DND-41 (cell line): ENCODE measurements at regions not wholly inside any gene's neighbourhood (a gene's known extent, or its start where the extent isn't known, plus 50 kb on each side); places are given as distances from the start of the nearest gene placed in this dataset.

Source experiments
- ATAC-seq: fragments of 200-7000 bp; cut with Tn5 transposase; 3 replicates; pipeline ENCODE4 v1.9.1; 2021; ENCODE audit warnings: low read depth; ENCODE audit not compliant: insufficient read depth
- DNase-seq: peaks from one replicate; pipeline ENCODE4 v3.0.0-alpha.2; 2020
- H2AFZ ChIP-seq: 2 replicates; pipeline ENCODE4 v1.6.0; 2012; ENCODE audit warnings: low read depth, low read length
- H3K27ac ChIP-seq: 2 replicates; pipeline ENCODE4 v1.5.1; 2012; ENCODE audit warnings: low read length, inconsistent platforms
- H3K27me3 ChIP-seq: fragments of 200-600 bp; sonication (generic); 2 replicates; pipeline ENCODE4 v1.6.0; 2012; ENCODE audit warnings: low read length, mild to moderate bottlenecking, inconsistent platforms; ENCODE audit not compliant: insufficient read depth, poor library complexity
- H3K36me3 ChIP-seq: 2 replicates; pipeline ENCODE4 v1.5.1; 2012; ENCODE audit warnings: low read length, inconsistent platforms; ENCODE audit not compliant: insufficient read depth
- H3K4me1 ChIP-seq: 2 replicates; pipeline ENCODE4 v1.5.1; 2012; ENCODE audit warnings: mild to moderate bottlenecking, low read length; ENCODE audit not compliant: insufficient read depth
- H3K4me2 ChIP-seq: 2 replicates; pipeline ENCODE4 v1.6.0; 2012; ENCODE audit warnings: mild to moderate bottlenecking, moderate library complexity, low read length, inconsistent platforms; ENCODE audit not compliant: insufficient read depth
- H3K4me3 ChIP-seq, 2 experiments: fragments of 200-600 bp in 1 of 2; shearing (Covaris generic) in 1 of 2; 2 replicates each; pipeline ENCODE4 v1.5.1; 2012 to 2016; ENCODE audit warnings: inconsistent platforms in 2 of 2, low read length in 2 of 2, mild to moderate bottlenecking in 2 of 2, low read depth in 1 of 2, moderate library complexity in 1 of 2
- H3K79me2 ChIP-seq: 2 replicates; pipeline ENCODE4 v1.6.0; 2012; ENCODE audit warnings: low read length, inconsistent platforms; ENCODE audit not compliant: insufficient read depth
- H3K9ac ChIP-seq: 2 replicates; pipeline ENCODE4 v1.6.0; 2012; ENCODE audit warnings: low read depth, mild to moderate bottlenecking, inconsistent platforms, low read length, moderate library complexity
- H3K9me3 ChIP-seq: 2 replicates; pipeline ENCODE4 v1.5.1; 2012; ENCODE audit warnings: low read length, moderate library complexity, mild to moderate bottlenecking, inconsistent platforms; ENCODE audit not compliant: insufficient read depth, severe bottlenecking
- H4K20me1 ChIP-seq: 2 replicates; pipeline ENCODE4 v1.6.0; 2012; ENCODE audit warnings: low read length; ENCODE audit not compliant: insufficient read depth
- CTCF ChIP-seq: IDR thresholded peaks from 2 replicates; pipeline ENCODE4 v1.5.1; 2012; ENCODE audit warnings: borderline replicate concordance, low read length, moderate library complexity, mild to moderate bottlenecking; ENCODE audit not compliant: poor library complexity, severe bottlenecking; ENCODE audit errors: extremely low read depth
- EZH2 ChIP-seq: IDR thresholded peaks from 3 replicates; pipeline ENCODE4 v1.6.1; 2012; ENCODE audit warnings: borderline replicate concordance, low read depth, mild to moderate bottlenecking, moderate library complexity, low read length, inconsistent platforms; ENCODE audit not compliant: severe bottlenecking

- H4K20me1 ChIP-seq: no peaks in the 10 kb centered on the region
- H3K9me3 ChIP-seq: no peaks in the 10 kb centered on the region
- H3K4me1 ChIP-seq: no peaks in the 10 kb centered on the region
- no peak overlapping the region for H3K27ac ChIP-seq
- DNase-seq (no peak), ATAC-seq (no peak)
- H3K4me3 ChIP-seq: no peak overlapping the region
- no peak overlapping the region for H3K9ac ChIP-seq
- TF ChIP-seq EZH2: no peak
- no peak for TF ChIP-seq CTCF
- H2AFZ ChIP-seq: no peak overlapping the region
- no peaks in the 10 kb centered on the region for H3K27me3 ChIP-seq
- H3K36me3 ChIP-seq: no peaks in the 10 kb centered on the region
- no peak overlapping the region for H3K4me2 ChIP-seq
- H3K79me2 ChIP-seq: no peaks in the 10 kb centered on the region
Observed at GRCh38 chr4:83929550-83929949, 393.6 kb downstream of the GPAT3 start.

- Histone ChIP-seq H3K27me3 (no peaks in the 10 kb centered on the region), H3K79me2 (no peaks in the 10 kb centered on the region), H3K36me3 (no peaks in the 10 kb centered on the region), H3K9ac (no peak overlapping the region), H3K4me2 (no peak overlapping the region), H2AFZ (no peak overlapping the region), H3K9me3 (no peaks in the 10 kb centered on the region), H3K27ac (no peak overlapping the region), H4K20me1 (no peaks in the 10 kb centered on the region), H3K4me3 (no peak overlapping the region), H3K4me1 (no peaks in the 10 kb centered on the region)
- no peak for ATAC-seq
- TF ChIP-seq EZH2 (no peak), CTCF (no peak)
- no peak for DNase-seq
Observed at GRCh38 chr4:83926950-83927349, 391.0 kb downstream of the GPAT3 start.

GRCh38 chr4:83923341-83923740 lies 387.4 kb downstream of the GPAT3 start:
- no peak overlapping the region for H3K27ac ChIP-seq
- DNase-seq (no peak), ATAC-seq (no peak)
- H3K9me3 ChIP-seq: no peaks in the 10 kb centered on the region
- no peak overlapping the region for H3K9ac ChIP-seq
- H3K27me3 ChIP-seq: no peaks in the 10 kb centered on the region
- H3K4me1 ChIP-seq: no peaks in the 10 kb centered on the region
- no peaks in the 10 kb centered on the region for H4K20me1 ChIP-seq
- no peak overlapping the region for H3K4me2 ChIP-seq
- no peaks in the 10 kb centered on the region for H3K36me3 ChIP-seq
- H3K79me2 ChIP-seq: no peaks in the 10 kb centered on the region
- no peak overlapping the region for H3K4me3 ChIP-seq
- TF ChIP-seq EZH2 (no peak), CTCF (no peak)
- H2AFZ ChIP-seq: no peak overlapping the region

DNA sequence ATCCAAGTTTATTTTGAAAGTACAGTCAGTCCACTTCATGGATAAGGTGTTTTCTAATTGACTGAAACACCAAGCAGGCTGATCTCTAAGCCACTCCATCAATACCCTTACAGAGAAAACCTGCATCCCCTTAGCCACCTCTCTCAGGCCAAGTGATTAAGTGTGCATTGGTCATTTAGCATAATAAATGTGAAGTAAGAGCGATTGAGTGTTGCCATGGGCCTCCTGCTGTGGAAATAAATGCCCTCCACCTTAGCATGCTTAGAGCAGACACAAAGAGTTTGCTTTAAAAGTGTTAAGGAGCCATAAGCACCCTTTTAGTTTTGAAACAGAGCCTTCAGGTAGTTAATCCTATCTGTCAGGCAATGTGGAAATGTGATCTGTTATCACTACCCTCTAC lies 386.5 kb downstream of the GPAT3 start:
- no peak overlapping the region for H2AFZ ChIP-seq
- no peak overlapping the region for H3K4me2 ChIP-seq
- no peak overlapping the region for H3K27ac ChIP-seq
- no peak overlapping the region for H3K4me3 ChIP-seq
- H3K79me2 ChIP-seq: no peaks in the 10 kb centered on the region
- DNase-seq: no peak
- no peaks in the 10 kb centered on the region for H3K4me1 ChIP-seq
- no peaks in the 10 kb centered on the region for H3K9me3 ChIP-seq
- H3K36me3 ChIP-seq: no peaks in the 10 kb centered on the region
- no peaks in the 10 kb centered on the region for H4K20me1 ChIP-seq
- H3K9ac ChIP-seq: no peak overlapping the region
- no peak for ATAC-seq
- TF ChIP-seq EZH2: no peak
- TF ChIP-seq CTCF: no peak
- H3K27me3 ChIP-seq: no peaks in the 10 kb centered on the region
